Mesenchymal stem cell (in vitro differentiated cells and primary cell): ENCODE measurements at regions not wholly inside any gene's neighbourhood (a gene's known extent, or its start where the extent isn't known, plus 50 kb on each side); places are given as distances from the start of the nearest gene placed in this dataset.
A peak's percentile ranks its signal among the peaks of the same experiment; 100 is the strongest.

Source experiments
- DNase-seq: peaks from one replicate; pipeline ENCODE4 v3.0.0-alpha.2; 2013
- H2AFZ ChIP-seq: one replicate; pipeline ENCODE4 v1.6.1; 2013; ENCODE audit warnings: low read depth, mild to moderate bottlenecking, control low read depth, inconsistent platforms, low read length, moderate library complexity
- H2AK5ac ChIP-seq: 2 replicates; pipeline ENCODE4 v1.6.1; 2013; ENCODE audit warnings: low read length, moderate library complexity, mild to moderate bottlenecking, inconsistent platforms; ENCODE audit not compliant: severe bottlenecking
- H2BK120ac ChIP-seq: one replicate; pipeline ENCODE4 v1.6.1; 2013; ENCODE audit warnings: low read depth, mild to moderate bottlenecking, inconsistent platforms, low read length, moderate library complexity
- H2BK12ac ChIP-seq, 2 experiments: one replicate each; pipeline ENCODE4 v1.6.1; 2013; ENCODE audit warnings: inconsistent platforms in 2 of 2, low read length in 2 of 2, mild to moderate bottlenecking in 2 of 2, moderate library complexity in 2 of 2, control low read depth in 1 of 2
- H2BK15ac ChIP-seq: one replicate; pipeline ENCODE4 v1.6.1; 2013; ENCODE audit warnings: mild to moderate bottlenecking, low read depth, inconsistent platforms; ENCODE audit not compliant: poor library complexity, severe bottlenecking
- H2BK5ac ChIP-seq: 2 replicates; pipeline ENCODE4 v1.6.1; 2013; ENCODE audit warnings: low read depth, mild to moderate bottlenecking, low read length, control low read depth, inconsistent platforms; ENCODE audit not compliant: poor library complexity, severe bottlenecking
- H3K14ac ChIP-seq, 2 experiments: one replicate each; pipeline ENCODE4 v1.6.1; 2013; ENCODE audit warnings: inconsistent platforms in 2 of 2, low read length in 2 of 2, control low read depth in 1 of 2, mild to moderate bottlenecking in 1 of 2, moderate library complexity in 1 of 2
- H3K18ac ChIP-seq, 2 experiments: one replicate each; pipeline ENCODE4 v1.6.1; 2013; ENCODE audit warnings: inconsistent platforms in 2 of 2, low read length in 2 of 2, control low read depth in 1 of 2, low read depth in 1 of 2, mild to moderate bottlenecking in 1 of 2
- H3K23ac ChIP-seq, 2 experiments: one replicate each; pipeline ENCODE4 v1.6.1; 2013; ENCODE audit warnings: inconsistent platforms in 2 of 2, low read length in 2 of 2, mild to moderate bottlenecking in 2 of 2, moderate library complexity in 2 of 2, control low read depth in 1 of 2
- H3K27ac ChIP-seq: 2 replicates; pipeline ENCODE4 v1.5.1; 2013; ENCODE audit warnings: mild to moderate bottlenecking, moderate library complexity, low read length, control low read depth, inconsistent platforms; ENCODE audit not compliant: poor library complexity, severe bottlenecking
- H3K27me3 ChIP-seq, 2 experiments: 2 replicates each; pipeline versions ENCODE4 v1.6.1 to v1.7.0; 2013; ENCODE audit warnings: low read length in 2 of 2, mild to moderate bottlenecking in 2 of 2, moderate library complexity in 2 of 2, control low read depth in 1 of 2, inconsistent platforms in 1 of 2; ENCODE audit not compliant: control insufficient read depth in 1 of 2, insufficient read depth in 1 of 2
- H3K36me3 ChIP-seq, 2 experiments: 2 replicates each; pipeline versions ENCODE4 v1.6.1 to v1.7.0; 2013; ENCODE audit warnings: low read length in 2 of 2, control low read depth in 1 of 2, inconsistent platforms in 1 of 2, low read depth in 1 of 2, mild to moderate bottlenecking in 1 of 2; ENCODE audit not compliant: insufficient read depth in 2 of 2, control insufficient read depth in 1 of 2
- H3K4ac ChIP-seq, 2 experiments: one replicate each; pipeline ENCODE4 v1.6.1; 2013; ENCODE audit warnings: inconsistent platforms in 2 of 2, low read length in 2 of 2, mild to moderate bottlenecking in 2 of 2, moderate library complexity in 2 of 2, control low read depth in 1 of 2, low read depth in 1 of 2
- H3K4me1 ChIP-seq: 2 replicates; pipeline ENCODE4 v1.6.1; 2013; ENCODE audit warnings: low read depth, low read length, control low read depth; ENCODE audit not compliant: control insufficient read depth, insufficient read depth
- H3K4me2 ChIP-seq: 2 replicates; pipeline ENCODE4 v1.6.1; 2013; ENCODE audit warnings: low read length, mild to moderate bottlenecking, inconsistent platforms; ENCODE audit not compliant: poor library complexity, severe bottlenecking
- H3K4me3 ChIP-seq, 2 experiments: 2 replicates each; pipeline versions ENCODE4 v1.5.1 to v1.7.0; 2013; ENCODE audit warnings: low read length in 2 of 2, mild to moderate bottlenecking in 2 of 2, control low read depth in 1 of 2, low read depth in 1 of 2; ENCODE audit not compliant: insufficient read depth in 1 of 2
- H3K79me1 ChIP-seq: replicated peaks from 2 replicates; pipeline ENCODE4 v1.6.1; 2013; ENCODE audit warnings: mild to moderate bottlenecking, control low read depth, low read length, inconsistent platforms; ENCODE audit not compliant: poor library complexity, severe bottlenecking
- H3K9ac ChIP-seq: 2 replicates; pipeline ENCODE4 v1.7.0; 2013; ENCODE audit warnings: mild to moderate bottlenecking, low read length, moderate library complexity
- H3K9me3 ChIP-seq: 2 replicates; pipeline ENCODE4 v1.7.0; 2013; ENCODE audit warnings: mild to moderate bottlenecking, low read length; ENCODE audit not compliant: control insufficient read depth
- H4K8ac ChIP-seq: one replicate; pipeline ENCODE4 v1.6.1; 2013; ENCODE audit warnings: inconsistent platforms, mild to moderate bottlenecking, low read length, moderate library complexity
- H4K91ac ChIP-seq: one replicate; pipeline ENCODE4 v1.6.1; 2013; ENCODE audit warnings: mild to moderate bottlenecking, low read length, inconsistent platforms
- WGBS: methylation state at CpG from one replicate; pipeline ENCODE4 v1.1.7; 2013; ENCODE audit warnings: mixed read lengths; 5-methylcytosine and 5-hydroxymethylcytosine counted together

GRCh38 chr1:195721210-195721971 is 886.8 kb downstream of the KCNT2 start:
- Histone ChIP-seq H2BK5ac (no peak overlapping the region), H3K36me3 (no peaks in the 10 kb centered on the region), H3K14ac (no peak overlapping the region), H3K27ac (no peak overlapping the region), H3K4me1 (no peaks in the 10 kb centered on the region), H3K18ac (no peak overlapping the region), H3K79me1 (no peaks in the 10 kb centered on the region), H2AK5ac (no peak overlapping the region), H2BK15ac (no peak overlapping the region), H4K91ac (no peak overlapping the region), H3K4ac (no peak overlapping the region), H3K9me3 (no peaks in the 10 kb centered on the region), H2BK12ac (no peak overlapping the region), H3K4me3 (no peak overlapping the region), H3K27me3 (no peaks in the 10 kb centered on the region), H2BK120ac (no peak overlapping the region), H2AFZ (no peak overlapping the region), H3K23ac (no peak overlapping the region), H4K8ac (no peak overlapping the region), H3K9ac (no peak overlapping the region), H3K4me2 (no peak overlapping the region)
- DNase-seq: no peak
- 96% methylated on average over 14 of the region's 14 CpGs for WGBS

GRCh38 chr1:195717651-195718050 is 890.6 kb downstream of the KCNT2 start:
- H2BK5ac ChIP-seq: no peak overlapping the region
- H3K9me3 ChIP-seq: no peaks in the 10 kb centered on the region
- no peak overlapping the region for H2AFZ ChIP-seq
- H2BK15ac ChIP-seq: no peak overlapping the region
- DNase-seq: peak; percentile 26
- no peak overlapping the region for H2BK120ac ChIP-seq
- no peak overlapping the region for H4K8ac ChIP-seq
- H3K4me3 ChIP-seq: no peak overlapping the region
- H4K91ac ChIP-seq: no peak overlapping the region
- no peaks in the 10 kb centered on the region for H3K36me3 ChIP-seq
- no peak overlapping the region for H3K27ac ChIP-seq
- H2AK5ac ChIP-seq: no peak overlapping the region
- H3K4ac ChIP-seq: no peak overlapping the region
- WGBS: 100% methylated on average over 1 of the region's 3 CpGs
- H3K18ac ChIP-seq: no peak overlapping the region
- H3K4me2 ChIP-seq: no peak overlapping the region
- H3K4me1 ChIP-seq: no peaks in the 10 kb centered on the region
- no peak overlapping the region for H3K14ac ChIP-seq
- H3K79me1 ChIP-seq: no peaks in the 10 kb centered on the region
- peak overlapping the region; percentile 33 for H3K9ac ChIP-seq
- H2BK12ac ChIP-seq: no peak overlapping the region
- no peak overlapping the region for H3K23ac ChIP-seq
- no peaks in the 10 kb centered on the region for H3K27me3 ChIP-seq

DNA sequence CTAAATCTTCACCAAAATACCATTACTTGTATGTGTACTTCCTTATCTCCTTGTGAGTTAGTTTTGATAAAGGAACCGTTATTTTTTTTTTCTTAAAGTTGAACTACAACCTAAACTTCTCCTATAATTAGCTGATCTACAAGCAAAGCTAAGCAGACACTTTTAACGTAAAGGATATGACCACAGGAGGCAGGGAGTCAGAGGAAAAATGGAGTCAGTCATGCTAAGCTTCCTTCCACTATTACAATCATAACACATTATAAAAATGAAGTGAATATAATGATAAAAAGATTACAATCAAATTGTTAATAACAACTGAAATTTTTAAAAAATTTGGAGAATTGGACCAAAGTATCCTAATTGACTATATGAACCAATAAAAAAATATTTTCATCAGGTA is 892.6 kb downstream of the KCNT2 start:
- Histone ChIP-seq H2BK120ac (no peak overlapping the region), H3K4me1 (no peaks in the 10 kb centered on the region), H3K4me3 (no peak overlapping the region), H2BK5ac (no peak overlapping the region), H3K79me1 (no peaks in the 10 kb centered on the region), H3K18ac (no peak overlapping the region), H3K14ac (no peak overlapping the region), H3K9me3 (no peaks in the 10 kb centered on the region), H2BK15ac (no peak overlapping the region), H3K27me3 (no peaks in the 10 kb centered on the region), H3K23ac (no peak overlapping the region), H3K36me3 (no peaks in the 10 kb centered on the region), H3K27ac (no peak overlapping the region), H4K8ac (no peak overlapping the region), H2BK12ac (no peak overlapping the region), H2AK5ac (no peak overlapping the region), H3K9ac (no peak overlapping the region), H3K4me2 (no peak overlapping the region), H3K4ac (no peak overlapping the region), H4K91ac (no peak overlapping the region), H2AFZ (no peak overlapping the region)
- WGBS: no CpG with 5 or more reads among the region's 2 CpGs
- no peak for DNase-seq

GRCh38 chr1:195714248-195714647 is 894.0 kb downstream of the KCNT2 start:
- Histone ChIP-seq H3K36me3 (no peaks in the 10 kb centered on the region), H2AK5ac (no peak overlapping the region), H3K27ac (no peak overlapping the region), H4K91ac (no peak overlapping the region), H3K4me1 (no peaks in the 10 kb centered on the region), H3K79me1 (no peaks in the 10 kb centered on the region), H3K4me2 (no peak overlapping the region), H4K8ac (no peak overlapping the region), H3K9ac (no peak overlapping the region), H3K27me3 (no peaks in the 10 kb centered on the region), H2AFZ (no peak overlapping the region), H2BK15ac (no peak overlapping the region), H3K4ac (no peak overlapping the region), H3K4me3 (no peak overlapping the region), H3K23ac (no peak overlapping the region), H3K9me3 (no peaks in the 10 kb centered on the region), H3K14ac (no peak overlapping the region), H3K18ac (no peak overlapping the region), H2BK120ac (no peak overlapping the region), H2BK5ac (no peak overlapping the region), H2BK12ac (no peak overlapping the region)
- no CpG with 5 or more reads among the region's 1 CpG for WGBS
- peak; percentile 46 for DNase-seq
